HCT116 (cell line): ENCODE measurements at regions not wholly inside any gene's neighbourhood (a gene's known extent, or its start where the extent isn't known, plus 50 kb on each side); places are given as distances from the start of the nearest gene placed in this dataset.

Experiments used
- ATAC-seq: fragments of 200-7000 bp; cut with Tn5 transposase; 2 replicates; pipeline ENCODE4 v1.9.1; 2020; ENCODE audit warnings: mild to moderate bottlenecking, moderate library complexity
- BruUV-seq: library from RNA; stranded (reverse); fragments of 400-500 nt; replicated peaks from 2 replicates; lab custom pipeline; 2021; lab: Mats Ljungman, UMichigan
- CTCF ChIA-PET: fragments of 300-600 bp; sonication (Branson Sonifier 250); formaldehyde crosslinking; loops from one replicate; lab custom pipeline; 2021; ENCODE audit warnings: antibody characterized with exemption; lab: Charles Lee
- POLR2A ChIA-PET: fragments of 300-600, 350-600 bp; sonication (Branson Sonifier 250); formaldehyde crosslinking; loops from one replicate; lab custom pipeline; 2021; ENCODE audit warnings: antibody characterized with exemption; lab: Charles Lee
- RAD21 ChIA-PET, 2 experiments: fragments of 300-600 bp; sonication (Branson Sonifier 250); formaldehyde crosslinking; loops; one replicate each; lab custom pipeline; 2023; ENCODE audit warnings: low total read pairs in 2 of 2; ENCODE audit not compliant: uncharacterized antibody in 2 of 2, unreplicated experiment in 2 of 2, low non-redundant PET in 1 of 2; lab: Charles Lee
- DNase-seq: peaks from one replicate; pipeline ENCODE4 v3.0.0-alpha.2; 2010; ENCODE audit warnings: low read depth, low spot score
- H2AFZ ChIP-seq: fragments of 200-600 bp; shearing (Covaris generic), sonication (generic); 2 replicates; pipeline ENCODE4 v1.6.1; 2017; ENCODE audit warnings: low read depth, mixed run types, mixed read lengths, antibody characterized with exemption, low read length; ENCODE audit not compliant: poor library complexity, severe bottlenecking
- H3K27ac ChIP-seq: 2 replicates; pipeline ENCODE4 v1.5.1; 2012; ENCODE audit warnings: low read depth, low read length
- H3K27me3 ChIP-seq: fragments of 200-600 bp; sonication (generic); 2 replicates; pipeline ENCODE4 v1.6.1; 2016; ENCODE audit warnings: mixed run types, low read length, mixed read lengths; ENCODE audit not compliant: insufficient read depth
- H3K36me3 ChIP-seq, 2 experiments: fragments of 200-500 bp in 1 of 2; fragments of 200-600 bp in 1 of 2; sonication (Bioruptor generic) in 1 of 2; sonication (generic) in 1 of 2; 2 replicates each; pipeline versions ENCODE4 v1.5.1 to v1.6.1; 2014 to 2016; ENCODE audit warnings: low read length in 2 of 2, inconsistent platforms in 1 of 2, mixed read lengths in 1 of 2, mixed run types in 1 of 2; ENCODE audit not compliant: insufficient read depth in 2 of 2, control insufficient read depth in 1 of 2
- H3K4me1 ChIP-seq, 2 experiments: fragments of 200-600 bp in 1 of 2; sonication (generic) in 1 of 2; 2 replicates each; pipeline versions ENCODE4 v1.5.1 to v1.6.1; 2012 to 2017; ENCODE audit warnings: low read length in 2 of 2, inconsistent platforms in 1 of 2, mild to moderate bottlenecking in 1 of 2, mixed read lengths in 1 of 2, mixed run types in 1 of 2, moderate library complexity in 1 of 2; ENCODE audit not compliant: insufficient read depth in 2 of 2, control insufficient read depth in 1 of 2
- H3K4me2 ChIP-seq: fragments of 200-600 bp; sonication (generic); 2 replicates; pipeline ENCODE4 v1.6.1; 2017; ENCODE audit warnings: mixed run types, low read length, mixed read lengths
- H3K4me3 ChIP-seq, 2 experiments: fragments of 200-600 bp in 1 of 2; sonication (generic) in 1 of 2; replicated peaks in 1 of 2; 2 replicates each; pipeline ENCODE4 v1.5.1; 2011 to 2016; ENCODE audit warnings: low read length in 2 of 2, control low read depth in 1 of 2, low read depth in 1 of 2, mild to moderate bottlenecking in 1 of 2, mixed read lengths in 1 of 2, mixed run types in 1 of 2
- H3K79me2 ChIP-seq: fragments of 200-600 bp; sonication (generic); 2 replicates; pipeline ENCODE4 v1.6.1; 2017; ENCODE audit warnings: mild to moderate bottlenecking, mixed run types, low read length, moderate library complexity, mixed read lengths; ENCODE audit not compliant: insufficient read depth
- H3K9ac ChIP-seq: fragments of 200-600 bp; sonication (generic); 2 replicates; pipeline ENCODE4 v1.6.1; 2016; ENCODE audit warnings: low read length, mixed read lengths
- H3K9me2 ChIP-seq: fragments of 200-600 bp; sonication (generic), shearing (Covaris generic); 2 replicates; pipeline ENCODE4 v1.6.1; 2017; ENCODE audit warnings: mixed run types, mild to moderate bottlenecking, moderate library complexity; ENCODE audit not compliant: insufficient read depth
- H3K9me3 ChIP-seq, 2 experiments: fragments of 200-500 bp in 1 of 2; fragments of 200-600 bp in 1 of 2; sonication (Bioruptor generic) in 1 of 2; sonication (generic) in 1 of 2; 2 replicates each; pipeline ENCODE4 v1.6.1; 2014 to 2017; ENCODE audit warnings: low read length in 2 of 2, mixed read lengths in 2 of 2, inconsistent platforms in 1 of 2, low read depth in 1 of 2, mild to moderate bottlenecking in 1 of 2, mixed run types in 1 of 2, moderate library complexity in 1 of 2; ENCODE audit not compliant: control insufficient read depth in 1 of 2, insufficient read depth in 1 of 2
- H4K20me1 ChIP-seq: fragments of 200-600 bp; sonication (generic), shearing (Covaris generic); 2 replicates; pipeline ENCODE4 v1.6.1; 2017; ENCODE audit warnings: mixed run types, mild to moderate bottlenecking, moderate library complexity; ENCODE audit not compliant: insufficient read depth
- CEBPB ChIP-seq: IDR thresholded peaks from 2 replicates; pipeline ENCODE4 v1.6.1; 2012; ENCODE audit warnings: low read depth
- EZH2 ChIP-seq: fragments of 200-600 bp; sonication (generic); IDR thresholded peaks from 2 replicates; pipeline ENCODE4 v1.6.1; 2017; ENCODE audit warnings: antibody characterized with exemption, mixed run types
- FOSL1 ChIP-seq: IDR thresholded peaks from 2 replicates; pipeline ENCODE4 v1.6.1; 2012; ENCODE audit warnings: low read depth
- POLR2AphosphoS5 ChIP-seq: IDR thresholded peaks from 2 replicates; pipeline ENCODE4 v1.6.1; 2011; ENCODE audit warnings: mild to moderate bottlenecking, low read depth, low read length, moderate library complexity
- RAD21 ChIP-seq: IDR thresholded peaks from 2 replicates; pipeline ENCODE4 v1.6.1; 2012; ENCODE audit warnings: low read depth, mild to moderate bottlenecking
- REST ChIP-seq: IDR thresholded peaks from 2 replicates; pipeline ENCODE4 v1.6.1; 2012; ENCODE audit warnings: low read depth
- SP1 ChIP-seq: IDR thresholded peaks from 2 replicates; pipeline ENCODE4 v1.6.1; 2012; ENCODE audit warnings: low read depth
- SRF ChIP-seq: IDR thresholded peaks from 2 replicates; pipeline ENCODE4 v1.6.1; 2012; ENCODE audit warnings: low read depth
- intact Hi-C: fragments of 100-400 bp; cut with micrococcal nuclease; formaldehyde crosslinking; loops from 2 replicates; pipeline ENCODE4 v1.10.0; 2022
- TF ChIP-seq, protein P1 (sequence below), 3 experiments: fragments of 200-600 bp in 1 of 3; sonication (generic) in 1 of 3; IDR thresholded peaks in 2 of 3; conservative IDR thresholded peaks in 1 of 3; 2 replicates each; pipeline ENCODE4 v1.5.1; 2012 to 2017; ENCODE audit warnings: low read depth in 2 of 3, low read length in 2 of 3, antibody characterized with exemption in 1 of 3, borderline replicate concordance in 1 of 3, control low read depth in 1 of 3, mild to moderate bottlenecking in 1 of 3, mixed read lengths in 1 of 3, mixed run types in 1 of 3, moderate library complexity in 1 of 3; ENCODE audit not compliant: insufficient read depth in 1 of 3

DNA sequence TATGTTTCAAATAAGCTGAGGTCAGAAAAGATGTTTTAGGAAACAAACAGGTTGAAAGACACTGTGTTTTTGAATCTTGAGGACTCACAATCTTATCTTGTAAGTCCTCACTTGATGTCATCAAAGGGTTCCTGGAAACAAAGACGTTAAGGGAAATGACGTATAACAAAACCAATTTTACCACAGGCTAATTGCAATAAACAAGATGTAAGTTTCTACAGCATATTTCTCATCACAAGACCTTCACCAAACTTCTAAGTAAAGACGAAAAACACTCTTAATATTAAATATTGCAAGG lies 433.5 kb upstream of the FAT3 start:
- no peaks in the 10 kb centered on the region for H3K79me2 ChIP-seq
- RAD21 ChIA-PET, result no interaction called here
- no peak overlapping the region for H2AFZ ChIP-seq
- CTCF ChIA-PET, result no interaction called here
- no peaks in the 10 kb centered on the region for H4K20me1 ChIP-seq
- BruUV-seq, result no TSS peak
- no peaks in the 10 kb centered on the region for H3K27me3 ChIP-seq
- H3K27ac ChIP-seq, result no peak overlapping the region
- no peak overlapping the region for H3K4me2 ChIP-seq
- ATAC-seq, result no peak
- no peaks in the 10 kb centered on the region for H3K4me1 ChIP-seq
- DNase-seq, result no peak
- peaks cover 15 to 24% of the 10 kb centered on the region in 2 experiments; a peak in 2 of 4 replicates for H3K9me3 ChIP-seq
- intact Hi-C loops, result no loop called here
- no peaks in the 10 kb centered on the region for H3K9me2 ChIP-seq
- no peak overlapping the region for H3K4me3 ChIP-seq
- no peaks in the 10 kb centered on the region for H3K36me3 ChIP-seq
- no peak for TF ChIP-seq REST
- no peak for TF ChIP-seq RAD21
- TF ChIP-seq, protein P1, sequence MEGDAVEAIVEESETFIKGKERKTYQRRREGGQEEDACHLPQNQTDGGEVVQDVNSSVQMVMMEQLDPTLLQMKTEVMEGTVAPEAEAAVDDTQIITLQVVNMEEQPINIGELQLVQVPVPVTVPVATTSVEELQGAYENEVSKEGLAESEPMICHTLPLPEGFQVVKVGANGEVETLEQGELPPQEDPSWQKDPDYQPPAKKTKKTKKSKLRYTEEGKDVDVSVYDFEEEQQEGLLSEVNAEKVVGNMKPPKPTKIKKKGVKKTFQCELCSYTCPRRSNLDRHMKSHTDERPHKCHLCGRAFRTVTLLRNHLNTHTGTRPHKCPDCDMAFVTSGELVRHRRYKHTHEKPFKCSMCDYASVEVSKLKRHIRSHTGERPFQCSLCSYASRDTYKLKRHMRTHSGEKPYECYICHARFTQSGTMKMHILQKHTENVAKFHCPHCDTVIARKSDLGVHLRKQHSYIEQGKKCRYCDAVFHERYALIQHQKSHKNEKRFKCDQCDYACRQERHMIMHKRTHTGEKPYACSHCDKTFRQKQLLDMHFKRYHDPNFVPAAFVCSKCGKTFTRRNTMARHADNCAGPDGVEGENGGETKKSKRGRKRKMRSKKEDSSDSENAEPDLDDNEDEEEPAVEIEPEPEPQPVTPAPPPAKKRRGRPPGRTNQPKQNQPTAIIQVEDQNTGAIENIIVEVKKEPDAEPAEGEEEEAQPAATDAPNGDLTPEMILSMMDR (IDR thresholded peaks at IDR 0.05 in 2 of 3, conservative IDR thresholded peaks at IDR 0.05 in 1 of 3; ENCODE audit: borderline replicate concordance in 1 of 3, insufficient read depth in 1 of 3, low read depth in 2 of 3, low read length in 2 of 3), result no peak
- TF ChIP-seq FOSL1, result no peak
- no peak for TF ChIP-seq EZH2
- no peak for TF ChIP-seq CEBPB
- TF ChIP-seq SRF, result no peak
- TF ChIP-seq POLR2AphosphoS5, result no peak
- no peak for TF ChIP-seq SP1
- TF ChIP-seq, all 23 proteins: peak for 0
- no peak overlapping the region for H3K9ac ChIP-seq
- POLR2A ChIA-PET, result no interaction called here
